GM12878 (cell line): ENCODE measurements at regions not wholly inside any gene's neighbourhood (a gene's known extent, or its start where the extent isn't known, plus 50 kb on each side); places are given as distances from the start of the nearest gene placed in this dataset.

Experiments
- ATAC-seq: fragments of 200-7000 bp; cut with Tn5 transposase; 3 replicates; pipeline ENCODE4 v1.9.1; 2020; ENCODE audit warnings: mild to moderate bottlenecking, moderate library complexity
- BruUV-seq: library from RNA; stranded (reverse); fragments of 400-500 nt; replicated peaks from 2 replicates; lab custom pipeline; 2021; lab: Mats Ljungman, UMichigan
- CTCF ChIA-PET: fragments of 300-600 bp; sonication (Branson Sonifier 250); formaldehyde crosslinking; extraction: SDS; loops from one replicate; lab custom pipeline; 2021; ENCODE audit warnings: inconsistent platforms; lab: Yijun Ruan, JAX
- POLR2A ChIA-PET: fragments of 350-600 bp; formaldehyde crosslinking; extraction: SDS; loops from one replicate; lab custom pipeline; 2021; ENCODE audit warnings: inconsistent platforms; lab: Charles Lee
- RAD21 ChIA-PET: fragments of 300-600 bp; sonication (Branson Sonifier 250); formaldehyde crosslinking; loops from one replicate; lab custom pipeline; 2023; ENCODE audit warnings: antibody characterized with exemption; ENCODE audit not compliant: unreplicated experiment; lab: Charles Lee
- SMC1A ChIA-PET: fragments of 300-600 bp; sonication (Branson Sonifier 250); formaldehyde crosslinking; loops from one replicate; lab custom pipeline; 2023; ENCODE audit not compliant: unreplicated experiment, uncharacterized antibody; lab: Charles Lee
- DNase-seq: peaks from one replicate; pipeline ENCODE4 v3.0.0-alpha.2; 2011; ENCODE audit warnings: low read depth, low spot score
- FAIRE-seq: peaks from 3 replicates; lab custom pipeline; 2011; peaks lifted over from hg19 to GRCh38; lab: Jason Lieb, UNC
- H2AFZ ChIP-seq: 2 replicates; pipeline ENCODE4 v1.6.0; 2011; ENCODE audit warnings: low read depth, low read length, control low read depth; ENCODE audit not compliant: control insufficient read depth
- H3K27ac ChIP-seq: 2 replicates; pipeline ENCODE4 v1.5.1; 2011; ENCODE audit warnings: control low read depth; ENCODE audit not compliant: control insufficient read depth, insufficient read depth
- H3K27me3 ChIP-seq, 2 experiments: replicated peaks in 1 of 2; 2 replicates each; pipeline versions ENCODE4 v1.6.0 to v1.6.1; 2011; ENCODE audit warnings: low read length in 1 of 2; ENCODE audit not compliant: control insufficient read depth in 2 of 2, insufficient read depth in 2 of 2
- H3K36me3 ChIP-seq, 2 experiments: 2 replicates each; pipeline ENCODE4 v1.5.1; 2011; ENCODE audit warnings: low read length in 1 of 2; ENCODE audit not compliant: control insufficient read depth in 2 of 2, insufficient read depth in 2 of 2
- H3K4me1 ChIP-seq: 2 replicates; pipeline ENCODE4 v1.6.1; 2011; ENCODE audit warnings: mild to moderate bottlenecking, low read length, moderate library complexity, mixed read lengths; ENCODE audit not compliant: control insufficient read depth, insufficient read depth
- H3K4me2 ChIP-seq: 2 replicates; pipeline ENCODE4 v1.6.0; 2011; ENCODE audit warnings: control low read depth; ENCODE audit not compliant: control insufficient read depth, insufficient read depth
- H3K4me3 ChIP-seq: fragments of 200-600 bp; sonication (generic); 2 replicates; pipeline ENCODE4 v1.5.1; 2016
- H3K79me2 ChIP-seq: 2 replicates; pipeline ENCODE4 v1.6.0; 2011; ENCODE audit warnings: low read length; ENCODE audit not compliant: control insufficient read depth, insufficient read depth
- H3K9ac ChIP-seq: 2 replicates; pipeline ENCODE4 v1.8.0; 2011; ENCODE audit warnings: low read length, control low read depth, mixed read lengths; ENCODE audit not compliant: control insufficient read depth, insufficient read depth
- H3K9me3 ChIP-seq: replicated peaks from 3 replicates; pipeline ENCODE4 v1.5.1; 2011; ENCODE audit warnings: mild to moderate bottlenecking, low read length; ENCODE audit not compliant: control insufficient read depth, insufficient read depth
- H4K20me1 ChIP-seq: 2 replicates; pipeline ENCODE4 v1.6.0; 2011; ENCODE audit not compliant: control insufficient read depth, insufficient read depth
- CTCF ChIP-seq, 3 experiments: IDR thresholded peaks in 2 of 3; conservative IDR thresholded peaks in 1 of 3; 2 replicates each; pipeline ENCODE4 v1.5.1; 2011; ENCODE audit warnings: low read depth in 3 of 3, low read length in 3 of 3, mild to moderate bottlenecking in 3 of 3, control low read depth in 2 of 3, moderate library complexity in 2 of 3, inconsistent platforms in 1 of 3, mixed read lengths in 1 of 3; ENCODE audit not compliant: control insufficient read depth in 2 of 3, insufficient read depth in 1 of 3; ENCODE audit errors: extremely low read depth in 1 of 3
- POU2F2 ChIP-seq: IDR thresholded peaks from 3 replicates; pipeline ENCODE4 v1.6.1; 2011; ENCODE audit warnings: low read depth, mild to moderate bottlenecking, low read length, borderline replicate concordance
- RCOR1 ChIP-seq: conservative IDR thresholded peaks from 2 replicates; pipeline ENCODE4 v1.6.1; 2012; ENCODE audit warnings: low read depth, low read length, improper control_type of control experiment
- SMAD1 ChIP-seq: fragments of 450-650 bp; IDR thresholded peaks from 2 replicates; pipeline ENCODE4 v1.6.1; 2018; ENCODE audit warnings: mild to moderate bottlenecking, low read depth; ENCODE audit not compliant: partially characterized antibody
- SMC3 ChIP-seq: IDR thresholded peaks from 2 replicates; pipeline ENCODE4 v1.6.1; 2011; ENCODE audit warnings: low read length, improper control_type of control experiment, borderline replicate concordance
- ZNF274 ChIP-seq: IDR thresholded peaks from one replicate; pipeline ENCODE4 v1.8.0; 2011; ENCODE audit not compliant: insufficient read length, insufficient read depth
- ZNF687 ChIP-seq: fragments of 450-650 bp; IDR thresholded peaks from 2 replicates; pipeline ENCODE4 v1.6.1; 2017; ENCODE audit warnings: mild to moderate bottlenecking, moderate library complexity
- WGBS: methylation state at CpG from one replicate; pipeline ENCODE4 v1.1.6; 2016; ENCODE audit warnings: low lambda C conversion rate; ENCODE audit not compliant: insufficient replicate concordance, insufficient coverage; ENCODE audit errors: missing lambda C conversion rate; 5-methylcytosine and 5-hydroxymethylcytosine counted together
- in situ Hi-C: fragments of 300-500 bp; cut with MboI; formaldehyde crosslinking; loops from 9 replicates; pipeline ENCODE4 v1.14.3; 2018; ENCODE audit warnings: mixed read lengths
- intact Hi-C: fragments of 100-400 bp; cut with micrococcal nuclease; formaldehyde crosslinking; loops from one replicate; pipeline ENCODE4 v1.14.2; 2022; ENCODE audit not compliant: unreplicated experiment

GRCh38 chr2:188917632-188918031 is 56.5 kb upstream of the COL3A1 start:
- Histone ChIP-seq H3K9me3 (no peaks in the 10 kb centered on the region), H3K27ac (no peak overlapping the region), H3K79me2 (no peaks in the 10 kb centered on the region), H2AFZ (no peak overlapping the region), H3K9ac (no peak overlapping the region), H3K36me3 (no peaks in the 10 kb centered on the region), H4K20me1 (no peaks in the 10 kb centered on the region), H3K27me3 (no peaks in the 10 kb centered on the region), H3K4me1 (no peaks in the 10 kb centered on the region), H3K4me2 (no peak overlapping the region), H3K4me3 (no peak overlapping the region)
- ChIA-PET SMC1A (interaction anchor here (0.7 to 1.2 kb wide), 4 partner anchors 14 to 85 kb away, joined by 3 to 5 read pairs (median 4); no protein-coding TSS in a partner anchor), RAD21 (interaction anchor here (0.8 to 1.0 kb wide), 2 partner anchors 64 to 66 kb away, joined by 3 read pairs; no protein-coding TSS in a partner anchor), POLR2A (no interaction called here), CTCF (interaction anchor here (0.8 to 1.8 kb wide), 4 partner anchors 13 to 395 kb away, joined by 3 to 4 read pairs (median 4); no protein-coding TSS in a partner anchor)
- TF ChIP-seq RCOR1 (no peak), ZNF687 (no peak), POU2F2 (no peak), SMC3 (no peak), SMAD1 (no peak), ZNF274 (no peak), CTCF (IDR thresholded peaks at IDR 0.05 in 2 of 3, conservative IDR thresholded peaks at IDR 0.05 in 1 of 3; ENCODE audit: control insufficient read depth in 2 of 3, extremely low read depth in 1 of 3, insufficient read depth in 1 of 3, low read depth in 3 of 3, low read length in 3 of 3) (no peak)
- no peak for ATAC-seq
- FAIRE-seq: no peak
- intact Hi-C loops: no loop called here
- in situ Hi-C loops: no loop called here
- no TSS peak for BruUV-seq
- DNase-seq: no peak
- 5% methylated on average over 1 of the region's 1 CpG for WGBS
